ENCODE measurements at regions not wholly inside any gene's neighbourhood (a gene's known extent, or its start where the extent isn't known, plus 50 kb on each side); places are given as distances from the start of the nearest gene placed in this dataset.

DNA sequence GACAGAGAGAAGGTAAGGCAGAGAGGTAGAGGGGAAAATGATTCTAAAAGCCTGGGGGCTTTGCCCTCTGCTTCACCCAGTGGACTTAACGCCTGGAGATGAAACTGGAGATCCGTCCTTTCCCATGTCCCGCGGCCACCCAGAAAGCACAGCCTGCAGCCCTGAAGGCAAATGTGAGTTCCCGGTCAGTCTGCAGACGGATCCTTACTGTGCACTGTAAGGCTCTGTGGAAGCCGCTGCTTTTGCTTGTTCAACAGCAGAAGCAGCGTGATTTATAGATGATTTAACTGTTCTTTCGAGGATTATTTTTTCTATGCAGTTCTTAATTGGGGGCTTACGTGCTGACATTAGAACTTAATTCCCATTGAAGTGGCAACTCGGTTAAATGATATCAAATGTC lies 290.4 kb downstream of the FOXL1 start (continued):
- TF ChIP-seq, protein P1, sequence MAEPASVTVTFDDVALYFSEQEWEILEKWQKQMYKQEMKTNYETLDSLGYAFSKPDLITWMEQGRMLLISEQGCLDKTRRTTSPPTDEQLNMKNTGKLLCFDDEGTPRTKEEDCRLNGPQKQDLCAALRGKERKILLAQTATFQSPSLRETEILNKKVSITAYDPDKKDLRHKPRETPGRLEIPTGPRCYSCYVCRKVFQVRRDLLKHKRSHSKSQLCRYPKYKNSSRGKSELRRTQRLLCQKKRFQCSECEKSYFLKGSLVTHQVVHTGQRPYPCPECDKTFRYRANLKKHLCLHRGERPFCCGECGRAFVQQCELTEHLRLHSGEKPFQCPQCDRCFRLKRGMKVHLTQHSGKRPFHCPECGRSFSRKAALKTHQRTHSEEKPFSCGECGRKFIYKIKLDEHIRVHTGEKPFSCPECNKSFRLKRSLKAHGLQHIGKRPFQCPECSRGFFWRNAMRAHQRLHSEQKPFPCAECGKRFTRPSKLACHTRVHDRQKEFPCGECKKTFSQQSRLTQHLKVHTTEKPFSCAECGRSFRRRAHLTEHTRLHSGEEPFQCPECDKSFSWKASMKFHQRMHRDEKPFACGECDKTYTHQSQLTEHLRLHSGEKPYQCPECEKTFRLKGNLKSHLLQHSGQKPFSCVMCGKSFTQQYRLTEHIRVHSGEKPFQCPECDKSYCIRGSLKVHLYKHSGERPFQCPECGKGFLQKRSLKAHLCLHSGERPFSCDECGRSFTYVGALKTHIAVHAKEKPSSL (CRISPR knock-in tag; conservative IDR thresholded peaks at IDR 0.05): no peak
- TF ChIP-seq, protein P2, sequence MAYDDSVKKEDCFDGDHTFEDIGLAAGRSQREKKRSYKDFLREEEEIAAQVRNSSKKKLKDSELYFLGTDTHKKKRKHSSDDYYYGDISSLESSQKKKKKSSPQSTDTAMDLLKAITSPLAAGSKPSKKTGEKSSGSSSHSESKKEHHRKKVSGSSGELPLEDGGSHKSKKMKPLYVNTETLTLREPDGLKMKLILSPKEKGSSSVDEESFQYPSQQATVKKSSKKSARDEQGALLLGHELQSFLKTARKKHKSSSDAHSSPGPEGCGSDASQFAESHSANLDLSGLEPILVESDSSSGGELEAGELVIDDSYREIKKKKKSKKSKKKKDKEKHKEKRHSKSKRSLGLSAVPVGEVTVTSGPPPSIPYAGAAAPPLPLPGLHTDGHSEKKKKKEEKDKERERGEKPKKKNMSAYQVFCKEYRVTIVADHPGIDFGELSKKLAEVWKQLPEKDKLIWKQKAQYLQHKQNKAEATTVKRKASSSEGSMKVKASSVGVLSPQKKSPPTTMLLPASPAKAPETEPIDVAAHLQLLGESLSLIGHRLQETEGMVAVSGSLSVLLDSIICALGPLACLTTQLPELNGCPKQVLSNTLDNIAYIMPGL (CRISPR knock-in tag; IDR thresholded peaks at IDR 0.05): no peak
- no peak for TF ChIP-seq GABPB1 (CRISPR knock-in tag; IDR thresholded peaks at IDR 0.05)
- TF ChIP-seq SMAD3 (CRISPR knock-in tag; IDR thresholded peaks at IDR 0.05; ENCODE audit: borderline replicate concordance): no peak
- TF ChIP-seq, protein P3, sequence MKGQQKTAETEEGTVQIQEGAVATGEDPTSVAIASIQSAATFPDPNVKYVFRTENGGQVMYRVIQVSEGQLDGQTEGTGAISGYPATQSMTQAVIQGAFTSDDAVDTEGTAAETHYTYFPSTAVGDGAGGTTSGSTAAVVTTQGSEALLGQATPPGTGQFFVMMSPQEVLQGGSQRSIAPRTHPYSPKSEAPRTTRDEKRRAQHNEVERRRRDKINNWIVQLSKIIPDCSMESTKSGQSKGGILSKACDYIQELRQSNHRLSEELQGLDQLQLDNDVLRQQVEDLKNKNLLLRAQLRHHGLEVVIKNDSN (CRISPR knock-in tag; IDR thresholded peaks at IDR 0.05): no peak

DNA sequence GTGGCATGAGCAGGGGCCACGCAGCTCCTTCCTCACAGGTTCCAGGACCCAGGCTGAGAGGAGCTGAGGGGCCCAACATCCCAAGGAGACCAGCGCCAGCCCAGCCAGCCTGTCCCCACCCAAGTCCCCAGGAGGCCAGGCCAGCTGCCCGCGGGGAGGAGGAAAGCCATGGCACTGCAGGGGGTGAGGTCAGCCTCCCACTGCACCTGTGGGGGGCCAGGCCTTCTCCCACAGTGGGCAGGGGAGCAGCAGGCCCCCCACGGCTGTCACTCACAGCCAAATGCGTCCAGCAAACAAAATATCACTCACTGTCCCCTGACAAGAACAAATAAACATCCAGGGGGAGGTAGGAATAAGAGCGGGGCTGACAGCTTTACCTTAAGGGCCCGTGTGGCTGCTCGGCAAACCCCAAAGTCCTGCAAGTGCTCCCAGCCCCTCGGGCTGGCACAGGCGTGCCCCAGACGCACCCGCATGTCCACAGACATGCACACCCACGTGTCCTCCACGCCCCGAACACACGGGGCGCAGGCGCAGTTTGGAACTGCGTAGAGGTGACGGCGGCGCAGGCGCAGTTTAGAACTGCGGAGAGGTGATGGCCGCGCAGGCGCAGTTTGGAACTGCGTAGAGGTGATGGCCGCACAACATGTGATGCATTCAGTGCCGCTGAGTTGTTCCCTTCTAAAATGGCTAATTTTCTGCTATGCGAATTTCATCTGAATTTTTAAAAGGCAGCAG lies 291.1 kb downstream of the FOXL1 start:
- CTCF ChIA-PET: no interaction called here
- POLR2A ChIA-PET: no interaction called here
- no peaks in the 10 kb centered on the region for H3K27me3 Mint-ChIP-seq (ENCODE audit: low read depth)
- H3K4me1 Mint-ChIP-seq: no peaks in the 10 kb centered on the region
- ATAC-seq (no peak), DNase-seq (ENCODE audit: low spot score) (no peak)
- no peak overlapping the region for H3K27ac Mint-ChIP-seq
- H3K9me3 Mint-ChIP-seq: peaks cover 8% of the 10 kb centered on the region
- TF ChIP-seq, protein P4, sequence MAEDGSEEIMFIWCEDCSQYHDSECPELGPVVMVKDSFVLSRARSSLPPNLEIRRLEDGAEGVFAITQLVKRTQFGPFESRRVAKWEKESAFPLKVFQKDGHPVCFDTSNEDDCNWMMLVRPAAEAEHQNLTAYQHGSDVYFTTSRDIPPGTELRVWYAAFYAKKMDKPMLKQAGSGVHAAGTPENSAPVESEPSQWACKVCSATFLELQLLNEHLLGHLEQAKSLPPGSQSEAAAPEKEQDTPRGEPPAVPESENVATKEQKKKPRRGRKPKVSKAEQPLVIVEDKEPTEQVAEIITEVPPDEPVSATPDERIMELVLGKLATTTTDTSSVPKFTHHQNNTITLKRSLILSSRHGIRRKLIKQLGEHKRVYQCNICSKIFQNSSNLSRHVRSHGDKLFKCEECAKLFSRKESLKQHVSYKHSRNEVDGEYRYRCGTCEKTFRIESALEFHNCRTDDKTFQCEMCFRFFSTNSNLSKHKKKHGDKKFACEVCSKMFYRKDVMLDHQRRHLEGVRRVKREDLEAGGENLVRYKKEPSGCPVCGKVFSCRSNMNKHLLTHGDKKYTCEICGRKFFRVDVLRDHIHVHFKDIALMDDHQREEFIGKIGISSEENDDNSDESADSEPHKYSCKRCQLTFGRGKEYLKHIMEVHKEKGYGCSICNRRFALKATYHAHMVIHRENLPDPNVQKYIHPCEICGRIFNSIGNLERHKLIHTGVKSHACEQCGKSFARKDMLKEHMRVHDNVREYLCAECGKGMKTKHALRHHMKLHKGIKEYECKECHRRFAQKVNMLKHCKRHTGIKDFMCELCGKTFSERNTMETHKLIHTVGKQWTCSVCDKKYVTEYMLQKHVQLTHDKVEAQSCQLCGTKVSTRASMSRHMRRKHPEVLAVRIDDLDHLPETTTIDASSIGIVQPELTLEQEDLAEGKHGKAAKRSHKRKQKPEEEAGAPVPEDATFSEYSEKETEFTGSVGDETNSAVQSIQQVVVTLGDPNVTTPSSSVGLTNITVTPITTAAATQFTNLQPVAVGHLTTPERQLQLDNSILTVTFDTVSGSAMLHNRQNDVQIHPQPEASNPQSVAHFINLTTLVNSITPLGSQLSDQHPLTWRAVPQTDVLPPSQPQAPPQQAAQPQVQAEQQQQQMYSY (CRISPR knock-in tag; IDR thresholded peaks at IDR 0.05): no peak
- no peak for TF ChIP-seq NFYB (CRISPR knock-in tag; conservative IDR thresholded peaks at IDR 0.05; ENCODE audit: low read depth)
- TF ChIP-seq, protein P5, sequence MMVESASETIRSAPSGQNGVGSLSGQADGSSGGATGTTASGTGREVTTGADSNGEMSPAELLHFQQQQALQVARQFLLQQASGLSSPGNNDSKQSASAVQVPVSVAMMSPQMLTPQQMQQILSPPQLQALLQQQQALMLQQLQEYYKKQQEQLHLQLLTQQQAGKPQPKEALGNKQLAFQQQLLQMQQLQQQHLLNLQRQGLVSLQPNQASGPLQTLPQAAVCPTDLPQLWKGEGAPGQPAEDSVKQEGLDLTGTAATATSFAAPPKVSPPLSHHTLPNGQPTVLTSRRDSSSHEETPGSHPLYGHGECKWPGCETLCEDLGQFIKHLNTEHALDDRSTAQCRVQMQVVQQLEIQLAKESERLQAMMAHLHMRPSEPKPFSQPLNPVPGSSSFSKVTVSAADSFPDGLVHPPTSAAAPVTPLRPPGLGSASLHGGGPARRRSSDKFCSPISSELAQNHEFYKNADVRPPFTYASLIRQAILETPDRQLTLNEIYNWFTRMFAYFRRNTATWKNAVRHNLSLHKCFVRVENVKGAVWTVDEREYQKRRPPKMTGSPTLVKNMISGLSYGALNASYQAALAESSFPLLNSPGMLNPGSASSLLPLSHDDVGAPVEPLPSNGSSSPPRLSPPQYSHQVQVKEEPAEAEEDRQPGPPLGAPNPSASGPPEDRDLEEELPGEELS (CRISPR knock-in tag; IDR thresholded peaks at IDR 0.05): no peak
- TF ChIP-seq, protein P6, sequence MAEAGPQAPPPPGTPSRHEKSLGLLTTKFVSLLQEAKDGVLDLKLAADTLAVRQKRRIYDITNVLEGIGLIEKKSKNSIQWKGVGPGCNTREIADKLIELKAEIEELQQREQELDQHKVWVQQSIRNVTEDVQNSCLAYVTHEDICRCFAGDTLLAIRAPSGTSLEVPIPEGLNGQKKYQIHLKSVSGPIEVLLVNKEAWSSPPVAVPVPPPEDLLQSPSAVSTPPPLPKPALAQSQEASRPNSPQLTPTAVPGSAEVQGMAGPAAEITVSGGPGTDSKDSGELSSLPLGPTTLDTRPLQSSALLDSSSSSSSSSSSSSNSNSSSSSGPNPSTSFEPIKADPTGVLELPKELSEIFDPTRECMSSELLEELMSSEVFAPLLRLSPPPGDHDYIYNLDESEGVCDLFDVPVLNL (CRISPR knock-in tag; IDR thresholded peaks at IDR 0.05; ENCODE audit: borderline replicate concordance, low read depth): no peak
- TF ChIP-seq, protein P2 (CRISPR knock-in tag; IDR thresholded peaks at IDR 0.05): no peak
- TF ChIP-seq, protein P7, sequence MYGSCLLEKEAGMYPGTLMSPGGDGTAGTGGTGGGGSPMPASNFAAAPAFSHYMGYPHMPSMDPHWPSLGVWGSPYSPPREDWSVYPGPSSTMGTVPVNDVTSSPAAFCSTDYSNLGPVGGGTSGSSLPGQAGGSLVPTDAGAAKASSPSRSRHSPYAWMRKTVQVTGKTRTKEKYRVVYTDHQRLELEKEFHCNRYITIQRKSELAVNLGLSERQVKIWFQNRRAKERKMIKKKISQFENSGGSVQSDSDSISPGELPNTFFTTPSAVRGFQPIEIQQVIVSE (CRISPR knock-in tag; IDR thresholded peaks at IDR 0.05; ENCODE audit: borderline replicate concordance): no peak
- TF ChIP-seq OVOL2 (CRISPR knock-in tag; IDR thresholded peaks at IDR 0.05; ENCODE audit: borderline replicate concordance): no peak
- TF ChIP-seq, protein P8, sequence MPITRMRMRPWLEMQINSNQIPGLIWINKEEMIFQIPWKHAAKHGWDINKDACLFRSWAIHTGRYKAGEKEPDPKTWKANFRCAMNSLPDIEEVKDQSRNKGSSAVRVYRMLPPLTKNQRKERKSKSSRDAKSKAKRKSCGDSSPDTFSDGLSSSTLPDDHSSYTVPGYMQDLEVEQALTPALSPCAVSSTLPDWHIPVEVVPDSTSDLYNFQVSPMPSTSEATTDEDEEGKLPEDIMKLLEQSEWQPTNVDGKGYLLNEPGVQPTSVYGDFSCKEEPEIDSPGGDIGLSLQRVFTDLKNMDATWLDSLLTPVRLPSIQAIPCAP (CRISPR knock-in tag; IDR thresholded peaks at IDR 0.05): no peak
- no peak for TF ChIP-seq CBFB (CRISPR knock-in tag; IDR thresholded peaks at IDR 0.05; ENCODE audit: low read depth)
- no peaks in the 10 kb centered on the region for H3K36me3 Mint-ChIP-seq
- H3K4me3 Mint-ChIP-seq: no peak overlapping the region
